PC-3 (cell line): ENCODE measurements at regions not wholly inside any gene's neighbourhood (a gene's known extent, or its start where the extent isn't known, plus 50 kb on each side); places are given as distances from the start of the nearest gene placed in this dataset.

ENCODE experiments used
- ATAC-seq: fragments of 200-7000 bp; cut with Tn5 transposase; 2 replicates; pipeline ENCODE4 v1.9.1; 2020; ENCODE audit warnings: mild to moderate bottlenecking, moderate library complexity
- BruUV-seq: library from RNA; stranded (reverse); fragments of 400-500 nt; replicated peaks from 2 replicates; lab custom pipeline; 2021; lab: Mats Ljungman, UMichigan
- CTCF ChIA-PET: fragments of 300-600 bp; sonication (Branson Sonifier 250); formaldehyde crosslinking; loops from one replicate; lab custom pipeline; 2022; ENCODE audit warnings: antibody characterized with exemption; lab: Charles Lee
- POLR2A ChIA-PET: fragments of 300-600 bp; sonication (Branson Sonifier 250); formaldehyde crosslinking; loops from one replicate; lab custom pipeline; 2022; ENCODE audit warnings: antibody characterized with exemption; ENCODE audit not compliant: unreplicated experiment; lab: Charles Lee
- DNase-seq: peaks from one replicate; pipeline ENCODE4 v3.0.0-alpha.2; 2015
- H2AFZ ChIP-seq: fragments of 300-600 bp; sonication (generic); 2 replicates; pipeline ENCODE4 v1.6.0; 2016; ENCODE audit warnings: antibody characterized with exemption, low read length
- H3F3A ChIP-seq: fragments of 300-600 bp; sonication (generic); one replicate; pipeline ENCODE4 v1.6.0; 2017; ENCODE audit warnings: antibody characterized with exemption, low read length, control low read depth, mild to moderate bottlenecking; ENCODE audit not compliant: unreplicated experiment
- H3K27ac ChIP-seq: fragments of 300-600 bp; sonication (generic); 2 replicates; pipeline ENCODE4 v1.5.1; 2016; ENCODE audit warnings: mild to moderate bottlenecking, low read length
- H3K27me3 ChIP-seq: fragments of 300-600 bp; sonication (generic); 2 replicates; pipeline ENCODE4 v1.6.1; 2016; ENCODE audit warnings: low read length, mixed read lengths
- H3K36me3 ChIP-seq: fragments of 300-600 bp; sonication (generic); 2 replicates; pipeline ENCODE4 v1.6.1; 2016; ENCODE audit warnings: low read depth, mixed run types, low read length, mixed read lengths
- H3K4me1 ChIP-seq: fragments of 300-600 bp; sonication (generic); 2 replicates; pipeline ENCODE4 v1.5.1; 2016; ENCODE audit warnings: low read length; ENCODE audit not compliant: insufficient read depth
- H3K4me2 ChIP-seq: fragments of 300-600 bp; sonication (generic); 2 replicates; pipeline ENCODE4 v1.6.0; 2016; ENCODE audit warnings: low read length
- H3K4me3 ChIP-seq: fragments of 300-600 bp; sonication (generic); 2 replicates; pipeline ENCODE4 v1.5.1; 2016; ENCODE audit warnings: mild to moderate bottlenecking, low read length, mixed read lengths
- H3K79me2 ChIP-seq: fragments of 300-600 bp; sonication (generic); 2 replicates; pipeline ENCODE4 v1.6.1; 2017; ENCODE audit warnings: low read length, mixed read lengths
- H3K9ac ChIP-seq: fragments of 300-600 bp; sonication (generic); 2 replicates; pipeline ENCODE4 v1.6.0; 2016; ENCODE audit warnings: mild to moderate bottlenecking, low read length
- H3K9me2 ChIP-seq: fragments of 300-600 bp; sonication (generic); replicated peaks from 2 replicates; pipeline ENCODE4 v1.6.1; 2016; ENCODE audit warnings: mixed run types, low read length, mixed read lengths
- H3K9me3 ChIP-seq: fragments of 300-600 bp; sonication (generic); 2 replicates; pipeline ENCODE4 v1.6.1; 2016; ENCODE audit warnings: low read length, mixed read lengths
- H4K20me1 ChIP-seq: fragments of 300-600 bp; sonication (generic); 2 replicates; pipeline ENCODE4 v1.6.1; 2016; ENCODE audit warnings: low read length, mixed read lengths
- EZH2 ChIP-seq: fragments of 300-600 bp; sonication (generic); IDR thresholded peaks from one replicate; pipeline ENCODE4 v1.6.1; 2017; ENCODE audit warnings: antibody characterized with exemption, mild to moderate bottlenecking, low read length; ENCODE audit not compliant: unreplicated experiment
- EZH2phosphoT487 ChIP-seq: fragments of 300-600 bp; sonication (generic); IDR thresholded peaks from 2 replicates; pipeline ENCODE4 v1.6.1; 2018; ENCODE audit warnings: mild to moderate bottlenecking, antibody characterized with exemption, low read length, borderline replicate concordance
- intact Hi-C: fragments of 100-400 bp; cut with micrococcal nuclease; formaldehyde crosslinking; loops from 2 replicates; pipeline ENCODE4 v1.9.0; 2023
- TF ChIP-seq, protein P1 (sequence below): fragments of 300-600 bp; sonication (generic); conservative IDR thresholded peaks from 2 replicates; pipeline ENCODE4 v1.5.1; 2017; ENCODE audit warnings: antibody characterized with exemption, low read depth, mild to moderate bottlenecking, low read length

- TF ChIP-seq EZH2phosphoT487 (no peak), EZH2 (no peak)
- TF ChIP-seq, protein P1, sequence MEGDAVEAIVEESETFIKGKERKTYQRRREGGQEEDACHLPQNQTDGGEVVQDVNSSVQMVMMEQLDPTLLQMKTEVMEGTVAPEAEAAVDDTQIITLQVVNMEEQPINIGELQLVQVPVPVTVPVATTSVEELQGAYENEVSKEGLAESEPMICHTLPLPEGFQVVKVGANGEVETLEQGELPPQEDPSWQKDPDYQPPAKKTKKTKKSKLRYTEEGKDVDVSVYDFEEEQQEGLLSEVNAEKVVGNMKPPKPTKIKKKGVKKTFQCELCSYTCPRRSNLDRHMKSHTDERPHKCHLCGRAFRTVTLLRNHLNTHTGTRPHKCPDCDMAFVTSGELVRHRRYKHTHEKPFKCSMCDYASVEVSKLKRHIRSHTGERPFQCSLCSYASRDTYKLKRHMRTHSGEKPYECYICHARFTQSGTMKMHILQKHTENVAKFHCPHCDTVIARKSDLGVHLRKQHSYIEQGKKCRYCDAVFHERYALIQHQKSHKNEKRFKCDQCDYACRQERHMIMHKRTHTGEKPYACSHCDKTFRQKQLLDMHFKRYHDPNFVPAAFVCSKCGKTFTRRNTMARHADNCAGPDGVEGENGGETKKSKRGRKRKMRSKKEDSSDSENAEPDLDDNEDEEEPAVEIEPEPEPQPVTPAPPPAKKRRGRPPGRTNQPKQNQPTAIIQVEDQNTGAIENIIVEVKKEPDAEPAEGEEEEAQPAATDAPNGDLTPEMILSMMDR, result no peak
These were observed 450.3 kb downstream of the FBXO15 start for GRCh38 chr18:73697353-73697752.

DNA sequence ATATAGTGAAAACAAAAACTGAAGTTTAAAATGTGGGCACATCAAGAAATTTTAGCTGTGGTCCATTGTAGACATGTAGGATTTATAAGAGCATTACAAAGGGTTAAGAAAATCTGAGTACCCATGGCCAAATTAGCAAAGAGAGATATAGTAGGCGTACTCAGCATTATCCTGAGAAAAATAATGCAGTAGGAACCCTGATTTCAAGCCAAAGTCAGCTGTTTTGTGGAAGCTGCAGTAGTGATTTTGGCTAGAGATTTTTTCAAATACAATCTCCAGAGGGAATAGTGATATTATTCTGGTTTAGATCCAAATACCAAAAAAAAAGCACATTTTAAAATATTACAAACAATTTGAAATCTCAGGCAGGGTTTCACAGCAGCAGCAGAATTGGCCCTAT lies 450.9 kb downstream of the FBXO15 start:
- Histone ChIP-seq H3F3A (no peaks in the 10 kb centered on the region), H3K9ac (no peak overlapping the region), H3K79me2 (no peaks in the 10 kb centered on the region), H3K4me2 (no peak overlapping the region), H3K9me2 (no peaks in the 10 kb centered on the region), H4K20me1 (no peaks in the 10 kb centered on the region), H3K4me3 (no peak overlapping the region), H3K36me3 (no peaks in the 10 kb centered on the region), H3K27me3 (no peaks in the 10 kb centered on the region), H3K27ac (no peak overlapping the region), H3K4me1 (peaks cover 3% of the 10 kb centered on the region), H3K9me3 (no peaks in the 10 kb centered on the region), H2AFZ (no peak overlapping the region)
- no TSS peak for BruUV-seq
- DNase-seq (no peak), ATAC-seq (no peak)
- TF ChIP-seq EZH2phosphoT487 (no peak), EZH2 (no peak)
- TF ChIP-seq, protein P1, result no peak
- ChIA-PET POLR2A (no interaction called here), CTCF (no interaction called here)
- intact Hi-C loops, result no loop called here

More at GRCh38 chr18:73697353-73697752, 450.3 kb downstream of the FBXO15 start:
- Histone ChIP-seq H3K9me3 (no peaks in the 10 kb centered on the region), H4K20me1 (no peaks in the 10 kb centered on the region), H3K9ac (no peak overlapping the region), H3K79me2 (no peaks in the 10 kb centered on the region), H3K4me3 (no peak overlapping the region), H3K4me2 (no peak overlapping the region), H3K27me3 (no peaks in the 10 kb centered on the region), H3K9me2 (no peaks in the 10 kb centered on the region), H3K36me3 (no peaks in the 10 kb centered on the region), H3K4me1 (no peaks in the 10 kb centered on the region), H3F3A (no peaks in the 10 kb centered on the region), H3K27ac (no peak overlapping the region), H2AFZ (no peak overlapping the region)
- CTCF ChIA-PET, result no interaction called here
- ATAC-seq (no peak), DNase-seq (no peak)
- BruUV-seq, result no TSS peak
- intact Hi-C loops, result no loop called here
- POLR2A ChIA-PET, result no interaction called here

DNA sequence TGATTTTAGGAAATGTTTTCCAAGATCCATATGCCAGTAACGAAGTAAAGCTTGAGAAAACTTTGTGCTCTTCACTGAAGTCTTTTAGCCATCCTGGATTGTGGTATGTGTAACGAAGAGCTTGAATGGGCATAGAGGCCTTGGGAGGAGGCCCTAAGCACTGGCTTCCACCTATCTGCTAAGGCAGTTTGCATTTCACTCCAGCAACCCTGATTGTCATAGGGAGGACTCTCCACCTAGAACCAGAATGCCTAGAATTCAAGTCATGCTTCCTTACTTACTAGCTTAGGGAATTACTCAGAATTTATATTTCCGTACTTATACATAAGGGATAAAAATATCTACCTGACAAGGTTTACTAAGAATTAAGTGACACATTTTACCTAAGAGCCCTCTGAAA lies 451.5 kb downstream of the FBXO15 start:
- H3K9me2 ChIP-seq, result no peaks in the 10 kb centered on the region
- no peak overlapping the region for H2AFZ ChIP-seq
- no peaks in the 10 kb centered on the region for H3K79me2 ChIP-seq
- H3K4me1 ChIP-seq, result peaks cover 8% of the 10 kb centered on the region
- intact Hi-C loops, result no loop called here
- H3K9me3 ChIP-seq, result no peaks in the 10 kb centered on the region
- H3K27me3 ChIP-seq, result no peaks in the 10 kb centered on the region
- no peaks in the 10 kb centered on the region for H3F3A ChIP-seq
- no peaks in the 10 kb centered on the region for H4K20me1 ChIP-seq
- no peak overlapping the region for H3K4me3 ChIP-seq
- no TSS peak for BruUV-seq
- ATAC-seq (no peak), DNase-seq (no peak)
- H3K36me3 ChIP-seq, result no peaks in the 10 kb centered on the region
- no peak overlapping the region for H3K27ac ChIP-seq
- TF ChIP-seq, protein P1, result no peak
- TF ChIP-seq EZH2, result no peak
- no peak for TF ChIP-seq EZH2phosphoT487
- ChIA-PET CTCF (no interaction called here), POLR2A (no interaction called here)
- H3K4me2 ChIP-seq, result no peak overlapping the region
- H3K9ac ChIP-seq, result no peak overlapping the region
